ENCODE measurements at regions not wholly inside any gene's neighbourhood (a gene's known extent, or its start where the extent isn't known, plus 50 kb on each side); places are given as distances from the start of the nearest gene placed in this dataset.

DNA sequence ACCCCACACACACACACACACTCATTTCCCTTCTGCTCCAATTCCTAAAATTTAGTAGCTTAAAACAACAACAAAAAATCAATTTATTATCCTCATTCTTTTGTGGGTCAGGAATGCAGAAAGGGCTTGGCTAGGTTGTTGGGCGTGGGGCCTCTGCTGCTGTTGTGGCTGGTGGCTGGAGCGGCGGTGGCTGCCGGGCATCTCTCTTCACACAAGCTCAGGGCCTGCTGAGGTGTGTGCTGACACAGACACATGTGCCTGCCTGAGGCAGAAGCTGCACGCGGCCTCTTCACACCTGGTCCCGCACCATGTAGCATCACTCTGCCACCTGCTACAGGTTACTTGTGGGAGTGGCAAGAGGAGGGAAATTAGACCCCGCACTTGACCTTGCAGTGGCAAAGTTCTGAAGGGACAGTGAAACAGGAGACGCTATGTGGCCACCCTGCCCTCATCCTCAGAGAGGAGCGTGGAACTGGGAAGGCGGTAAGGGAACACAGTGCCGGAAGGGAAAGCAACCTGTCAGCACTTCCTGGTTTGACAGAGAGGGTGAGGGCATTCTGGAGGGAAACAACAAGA lies 64.0 kb upstream of the PRR20G start:
- Histone ChIP-seq H3K36me3 (no peaks in the 10 kb centered on the region), H3K27ac (no peak overlapping the region), H3K27me3 (ENCODE audit: insufficient read depth, low read depth, severe bottlenecking) (no peaks in the 10 kb centered on the region), H3K9me3 (ENCODE audit: severe bottlenecking) (peaks cover 13% of the 10 kb centered on the region), H3K4me3 (ENCODE audit: low read depth, low read length) (no peak overlapping the region)
- TF ChIP-seq, protein P1, sequence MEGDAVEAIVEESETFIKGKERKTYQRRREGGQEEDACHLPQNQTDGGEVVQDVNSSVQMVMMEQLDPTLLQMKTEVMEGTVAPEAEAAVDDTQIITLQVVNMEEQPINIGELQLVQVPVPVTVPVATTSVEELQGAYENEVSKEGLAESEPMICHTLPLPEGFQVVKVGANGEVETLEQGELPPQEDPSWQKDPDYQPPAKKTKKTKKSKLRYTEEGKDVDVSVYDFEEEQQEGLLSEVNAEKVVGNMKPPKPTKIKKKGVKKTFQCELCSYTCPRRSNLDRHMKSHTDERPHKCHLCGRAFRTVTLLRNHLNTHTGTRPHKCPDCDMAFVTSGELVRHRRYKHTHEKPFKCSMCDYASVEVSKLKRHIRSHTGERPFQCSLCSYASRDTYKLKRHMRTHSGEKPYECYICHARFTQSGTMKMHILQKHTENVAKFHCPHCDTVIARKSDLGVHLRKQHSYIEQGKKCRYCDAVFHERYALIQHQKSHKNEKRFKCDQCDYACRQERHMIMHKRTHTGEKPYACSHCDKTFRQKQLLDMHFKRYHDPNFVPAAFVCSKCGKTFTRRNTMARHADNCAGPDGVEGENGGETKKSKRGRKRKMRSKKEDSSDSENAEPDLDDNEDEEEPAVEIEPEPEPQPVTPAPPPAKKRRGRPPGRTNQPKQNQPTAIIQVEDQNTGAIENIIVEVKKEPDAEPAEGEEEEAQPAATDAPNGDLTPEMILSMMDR (IDR thresholded peaks at IDR 0.05; ENCODE audit: low read depth, low read length), result no peak
- DNase-seq, result no peak

DNA sequence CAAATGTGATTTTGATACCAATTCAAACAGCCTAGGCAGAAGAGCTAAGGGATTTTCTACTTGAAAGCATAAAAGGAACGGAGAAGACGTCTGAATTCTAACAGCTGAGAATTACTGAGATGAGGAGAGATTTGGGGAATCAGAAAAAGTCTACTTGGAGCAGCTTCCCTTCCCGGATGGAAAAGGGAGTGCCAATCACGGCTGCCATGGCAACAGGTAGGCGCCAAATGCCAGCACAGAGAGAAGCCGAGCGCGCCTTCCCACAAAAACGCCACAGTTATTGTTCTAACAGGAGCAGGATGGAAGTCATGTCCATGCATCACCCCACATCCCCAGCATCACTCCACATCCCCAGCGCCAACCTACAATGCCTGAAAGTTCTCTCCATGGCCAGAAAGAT lies 63.5 kb upstream of the PRR20G start:
- peaks cover 7% of the 10 kb centered on the region for H3K9me3 ChIP-seq (ENCODE audit: severe bottlenecking)
- TF ChIP-seq, protein P1 (IDR thresholded peaks at IDR 0.05; ENCODE audit: low read depth, low read length), result no peak
- no peak overlapping the region for H3K4me3 ChIP-seq (ENCODE audit: low read depth, low read length)
- no peak for DNase-seq
- no peak overlapping the region for H3K27ac ChIP-seq
- no peaks in the 10 kb centered on the region for H3K36me3 ChIP-seq
- no peaks in the 10 kb centered on the region for H3K27me3 ChIP-seq (ENCODE audit: insufficient read depth, low read depth, severe bottlenecking)

DNA sequence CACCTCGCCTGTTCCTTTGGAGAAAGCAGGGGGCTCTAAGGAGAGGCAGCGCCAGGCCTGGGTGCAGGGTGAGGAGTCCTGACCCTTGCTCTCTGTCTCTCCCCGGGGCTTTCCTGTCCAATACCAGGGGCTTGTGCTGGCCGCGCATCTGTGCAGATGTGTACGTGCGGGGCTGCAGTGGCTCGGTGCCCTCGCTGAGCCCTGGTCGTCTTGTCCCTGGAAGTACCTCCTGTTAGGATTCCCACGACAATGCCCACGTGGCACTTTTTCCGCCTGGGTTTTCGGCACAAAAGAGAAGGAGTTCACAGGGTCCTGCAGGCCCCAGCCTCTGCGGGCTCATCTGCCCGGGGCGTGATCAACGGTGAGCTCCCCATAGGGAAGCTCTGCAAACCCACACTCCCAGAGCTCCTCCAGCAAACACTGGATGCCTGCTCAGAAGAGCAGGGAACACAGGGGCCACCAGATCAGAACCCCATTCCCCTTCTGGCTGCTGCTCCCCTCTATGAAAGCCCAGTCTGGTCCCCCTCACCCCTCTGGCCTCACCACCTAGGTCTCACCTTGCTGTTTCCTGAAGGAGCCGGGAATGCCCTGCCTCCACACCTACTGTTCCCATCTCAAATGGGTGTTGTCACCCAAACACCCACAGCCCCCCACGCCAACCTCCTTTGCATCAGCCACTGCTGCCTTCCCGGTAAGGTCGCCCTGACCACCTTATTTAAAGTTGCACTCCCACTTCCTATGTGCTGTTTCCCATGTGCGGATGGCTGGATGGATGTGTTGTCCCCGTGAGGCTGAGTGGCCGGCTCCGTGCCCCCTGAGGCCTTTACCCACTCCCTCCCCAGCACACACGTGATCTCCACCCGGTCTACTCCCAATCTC lies 62.6 kb upstream of the PRR20G start:
- Histone ChIP-seq H3K27me3 (ENCODE audit: insufficient read depth, low read depth, severe bottlenecking) (no peaks in the 10 kb centered on the region), H3K9me3 (ENCODE audit: severe bottlenecking) (no peaks in the 10 kb centered on the region), H3K36me3 (no peaks in the 10 kb centered on the region), H3K4me3 (ENCODE audit: low read depth, low read length) (no peak overlapping the region), H3K27ac (no peak overlapping the region)
- DNase-seq, result no peak
- TF ChIP-seq, protein P1 (IDR thresholded peaks at IDR 0.05; ENCODE audit: low read depth, low read length), result no peak

DNA sequence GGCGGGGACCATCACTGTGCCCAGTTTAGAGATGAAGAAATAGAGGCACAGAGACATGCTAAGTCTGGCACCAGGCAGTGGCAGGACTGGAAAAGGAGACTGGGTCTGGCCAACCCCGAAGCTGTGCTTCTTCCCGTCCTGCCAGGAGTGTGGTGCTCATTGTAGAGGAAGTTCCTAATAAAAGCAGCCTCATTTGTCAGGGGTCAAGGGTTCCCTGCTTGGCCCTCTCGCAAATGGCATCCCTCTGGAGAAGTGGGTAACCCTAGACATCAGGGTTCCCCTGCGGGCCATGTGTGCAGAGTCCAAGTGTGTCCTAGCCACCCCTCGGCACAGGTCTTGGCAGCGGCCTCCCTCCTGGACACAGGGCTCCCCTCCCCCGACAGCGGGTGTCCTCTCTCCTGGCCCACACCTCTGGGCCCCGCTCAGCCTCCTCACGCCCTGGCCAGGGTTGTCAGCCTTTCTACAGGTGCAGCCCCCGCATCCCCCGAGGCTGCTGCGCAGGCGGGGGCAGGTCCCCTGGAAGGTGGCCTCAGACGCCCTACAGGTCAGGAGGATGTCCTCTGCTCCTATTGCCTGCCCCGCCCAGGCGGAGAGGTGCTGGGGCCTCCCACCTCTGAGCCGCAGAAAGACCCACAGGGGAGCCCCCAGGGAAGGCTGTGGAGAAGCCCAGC lies 61.8 kb upstream of the PRR20G start:
- Histone ChIP-seq H3K27ac (no peak overlapping the region), H3K36me3 (no peaks in the 10 kb centered on the region), H3K27me3 (ENCODE audit: insufficient read depth, low read depth, severe bottlenecking) (no peaks in the 10 kb centered on the region), H3K9me3 (ENCODE audit: severe bottlenecking) (no peaks in the 10 kb centered on the region), H3K4me3 (ENCODE audit: low read depth, low read length) (no peak overlapping the region)
- no peak for DNase-seq
- TF ChIP-seq, protein P1 (IDR thresholded peaks at IDR 0.05; ENCODE audit: low read depth, low read length), result no peak

DNA sequence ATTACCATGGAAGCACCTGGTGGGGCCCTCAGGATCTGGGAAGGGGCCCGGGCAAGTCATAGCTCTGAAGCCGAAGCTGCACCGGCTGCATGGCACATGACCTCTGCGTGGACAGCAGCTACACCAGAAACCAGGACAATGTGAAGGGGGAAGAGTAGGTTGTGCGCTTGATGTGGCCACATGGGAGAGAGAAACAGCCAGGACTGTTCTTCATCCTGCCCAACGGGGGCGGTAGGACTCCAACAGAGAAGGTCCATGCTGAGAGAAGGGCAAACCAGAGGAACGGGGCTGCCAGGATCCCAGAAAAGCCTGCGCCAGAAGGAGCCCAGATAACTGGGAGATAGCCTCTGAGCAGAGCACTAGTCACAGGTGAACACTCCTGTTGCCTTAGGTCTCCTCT lies 54.9 kb upstream of the PRR20G start:
- Histone ChIP-seq H3K4me3 (ENCODE audit: low read depth, low read length) (no peak overlapping the region), H3K9me3 (ENCODE audit: severe bottlenecking) (no peaks in the 10 kb centered on the region), H3K27ac (no peak overlapping the region), H3K36me3 (no peaks in the 10 kb centered on the region), H3K27me3 (ENCODE audit: insufficient read depth, low read depth, severe bottlenecking) (no peaks in the 10 kb centered on the region)
- TF ChIP-seq, protein P1 (IDR thresholded peaks at IDR 0.05; ENCODE audit: low read depth, low read length), result peak; percentile 43
- no peak for DNase-seq
